Caco-2 (cell line): ENCODE measurements at regions not wholly inside any gene's neighbourhood (a gene's known extent, or its start where the extent isn't known, plus 50 kb on each side); places are given as distances from the start of the nearest gene placed in this dataset.
"Not testable (repeated sequence)": the region's sequence is repeated elsewhere in the genome, so short reads cannot be mapped to it uniquely, and the experiment has no call there.

Experiments used
- BruUV-seq: library from RNA; stranded (reverse); fragments of 400-500 nt; replicated peaks from 2 replicates; lab custom pipeline; 2021; lab: Mats Ljungman, UMichigan
- CTCF ChIA-PET: fragments of 300-600 bp; sonication (Branson Sonifier 250); formaldehyde crosslinking; loops from one replicate; lab custom pipeline; 2022; ENCODE audit warnings: antibody characterized with exemption; lab: Charles Lee
- POLR2A ChIA-PET: fragments of 300-600 bp; sonication (Branson Sonifier 250); formaldehyde crosslinking; loops from one replicate; lab custom pipeline; 2022; ENCODE audit warnings: antibody characterized with exemption; lab: Charles Lee
- DNase-seq, 2 experiments: peaks; one replicate each; pipeline versions ENCODE4 v3.0.0 to v3.0.0-alpha.2; 2020 to 2022
- H3K27me3 ChIP-seq: replicated peaks from 2 replicates; pipeline ENCODE4 v1.6.0; 2011; ENCODE audit warnings: low read length; ENCODE audit not compliant: control insufficient read depth, insufficient read depth
- H3K36me3 ChIP-seq: 2 replicates; pipeline ENCODE4 v1.5.1; 2011; ENCODE audit warnings: low read length; ENCODE audit not compliant: control insufficient read depth, insufficient read depth
- H3K4me1 ChIP-seq: fragments of 250-450 bp; sonication (Bioruptor Pico); 2 replicates; pipeline ENCODE4 v1.5.1; 2020; ENCODE audit warnings: mild to moderate bottlenecking
- H3K4me3 ChIP-seq: 2 replicates; pipeline ENCODE4 v1.5.1; 2011; ENCODE audit warnings: low read depth, mild to moderate bottlenecking, control low read depth, low read length
- H3K9me3 ChIP-seq: fragments of 250-450 bp; sonication (Bioruptor Pico); 2 replicates; pipeline ENCODE4 v1.5.1; 2020; ENCODE audit warnings: mild to moderate bottlenecking, moderate library complexity
- H3K27ac Mint-ChIP-seq: one replicate; pipeline ENCODE4 v1.8.0; 2022; ENCODE audit warnings: mixed read lengths; ENCODE audit not compliant: unreplicated experiment
- H3K27me3 Mint-ChIP-seq: one replicate; pipeline ENCODE4 v1.8.0; 2022; ENCODE audit warnings: mixed read lengths; ENCODE audit not compliant: insufficient read depth, unreplicated experiment
- H3K36me3 Mint-ChIP-seq: one replicate; pipeline ENCODE4 v1.8.0; 2022; ENCODE audit warnings: mild to moderate bottlenecking, mixed read lengths; ENCODE audit not compliant: insufficient read depth, unreplicated experiment
- H3K4me1 Mint-ChIP-seq: one replicate; pipeline ENCODE4 v1.8.0; 2022; ENCODE audit warnings: low read depth, mixed read lengths; ENCODE audit not compliant: unreplicated experiment
- H3K4me3 Mint-ChIP-seq: one replicate; pipeline ENCODE4 v1.8.0; 2022; ENCODE audit warnings: mild to moderate bottlenecking, moderate library complexity, mixed read lengths; ENCODE audit not compliant: unreplicated experiment
- H3K9me3 Mint-ChIP-seq: one replicate; pipeline ENCODE4 v1.8.0; 2022; ENCODE audit warnings: mixed read lengths; ENCODE audit not compliant: unreplicated experiment
- intact Hi-C: fragments of 100-400 bp; cut with micrococcal nuclease; formaldehyde crosslinking; loops from one replicate; pipeline ENCODE4 v1.10.0; 2022; ENCODE audit not compliant: unreplicated experiment
- TF ChIP-seq, protein P1 (sequence below), 2 experiments: fragments of 200-600 bp in 1 of 2; IDR thresholded peaks; 1 replicate in 1 of 2; 2 replicates in 1 of 2; pipeline versions ENCODE4 v1.5.1 to v1.8.0; 2011 to 2022; ENCODE audit warnings: antibody characterized with exemption in 1 of 2, control low read depth in 1 of 2, inconsistent platforms in 1 of 2, low read depth in 1 of 2, low read length in 1 of 2, mild to moderate bottlenecking in 1 of 2, moderate library complexity in 1 of 2; ENCODE audit not compliant: insufficient read depth in 1 of 2, severe bottlenecking in 1 of 2, unreplicated experiment in 1 of 2

DNA sequence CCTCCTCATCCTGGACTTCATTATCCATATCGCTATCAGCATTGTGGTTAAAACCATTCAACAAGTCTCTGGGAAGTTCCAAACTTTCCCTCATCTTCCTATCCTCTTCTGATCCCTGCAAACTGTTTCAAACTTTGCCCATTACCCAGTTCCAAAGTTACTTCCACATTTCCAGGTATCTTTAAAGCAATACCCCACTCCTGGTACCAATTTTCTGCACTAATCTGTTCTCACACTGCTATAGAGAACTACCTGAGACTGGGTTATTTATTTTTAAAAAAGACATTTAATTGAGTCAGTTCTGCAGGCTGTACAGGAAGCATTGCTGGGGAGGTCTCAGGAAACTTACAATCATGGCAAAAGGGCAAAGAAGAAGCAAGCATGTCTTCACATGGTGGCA is 147.3 kb downstream of the ARL4A start:
- Histone ChIP-seq H3K36me3 (no peaks in the 10 kb centered on the region), H3K9me3 (peaks cover 16% of the 10 kb centered on the region; the same call in 1 of the 2 replicates), H3K27me3 (no peaks in the 10 kb centered on the region), H3K4me1 (0 out of 2 replicates have a peak, but pooled peaks cover 7% of the 10 kb centered on the region), H3K4me3 (no peak overlapping the region)
- no peak overlapping the region for H3K27ac Mint-ChIP-seq
- intact Hi-C loops = no loop called here
- no peaks in the 10 kb centered on the region for H3K4me1 Mint-ChIP-seq
- H3K27me3 Mint-ChIP-seq = no peaks in the 10 kb centered on the region
- CTCF ChIA-PET = no interaction called here
- TF ChIP-seq, protein P1, sequence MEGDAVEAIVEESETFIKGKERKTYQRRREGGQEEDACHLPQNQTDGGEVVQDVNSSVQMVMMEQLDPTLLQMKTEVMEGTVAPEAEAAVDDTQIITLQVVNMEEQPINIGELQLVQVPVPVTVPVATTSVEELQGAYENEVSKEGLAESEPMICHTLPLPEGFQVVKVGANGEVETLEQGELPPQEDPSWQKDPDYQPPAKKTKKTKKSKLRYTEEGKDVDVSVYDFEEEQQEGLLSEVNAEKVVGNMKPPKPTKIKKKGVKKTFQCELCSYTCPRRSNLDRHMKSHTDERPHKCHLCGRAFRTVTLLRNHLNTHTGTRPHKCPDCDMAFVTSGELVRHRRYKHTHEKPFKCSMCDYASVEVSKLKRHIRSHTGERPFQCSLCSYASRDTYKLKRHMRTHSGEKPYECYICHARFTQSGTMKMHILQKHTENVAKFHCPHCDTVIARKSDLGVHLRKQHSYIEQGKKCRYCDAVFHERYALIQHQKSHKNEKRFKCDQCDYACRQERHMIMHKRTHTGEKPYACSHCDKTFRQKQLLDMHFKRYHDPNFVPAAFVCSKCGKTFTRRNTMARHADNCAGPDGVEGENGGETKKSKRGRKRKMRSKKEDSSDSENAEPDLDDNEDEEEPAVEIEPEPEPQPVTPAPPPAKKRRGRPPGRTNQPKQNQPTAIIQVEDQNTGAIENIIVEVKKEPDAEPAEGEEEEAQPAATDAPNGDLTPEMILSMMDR (IDR thresholded peaks at IDR 0.05; ENCODE audit: insufficient read depth in 1 of 2, low read depth in 1 of 2, low read length in 1 of 2, severe bottlenecking in 1 of 2, unreplicated experiment in 1 of 2) = no peak
- no peak overlapping the region for H3K4me3 Mint-ChIP-seq
- peaks cover 24% of the 10 kb centered on the region for H3K9me3 Mint-ChIP-seq
- H3K36me3 Mint-ChIP-seq = no peaks in the 10 kb centered on the region
- POLR2A ChIA-PET = no interaction called here
- no TSS peak for BruUV-seq
- DNase-seq = no peak

DNA sequence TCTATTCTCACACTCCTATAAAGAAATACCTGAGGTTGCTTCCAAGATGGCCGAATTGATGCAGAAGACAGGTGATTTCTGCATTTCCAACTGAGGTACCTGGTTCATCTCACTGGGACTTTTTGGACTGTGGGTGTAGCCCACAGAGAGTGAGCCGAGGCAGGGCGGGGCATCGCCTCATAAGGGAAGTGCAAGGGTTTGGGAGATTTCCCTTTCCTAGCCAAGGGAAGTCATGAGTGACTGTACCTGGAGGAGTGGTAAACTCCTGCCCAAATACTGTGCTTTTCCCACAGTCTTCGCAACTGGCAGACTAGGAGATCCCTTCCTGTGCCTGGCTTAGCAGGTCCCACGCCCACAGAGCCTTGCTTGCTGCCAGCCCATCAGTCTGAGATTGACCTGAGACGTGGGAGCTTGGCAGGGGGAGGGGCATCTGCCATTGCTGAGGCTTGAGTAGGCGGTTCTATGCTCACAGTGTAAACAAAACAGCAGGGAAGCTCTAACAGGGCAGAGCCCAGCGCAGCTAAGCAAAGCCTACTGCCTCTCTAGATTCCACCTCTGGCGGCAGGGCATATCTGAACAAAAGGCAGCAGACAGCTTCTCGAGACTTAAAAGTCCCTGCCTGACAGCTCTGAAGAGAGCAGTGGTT is 152.2 kb downstream of the ARL4A start:
- Mint-ChIP-seq H3K27ac (no peak overlapping the region), H3K36me3 (no peaks in the 10 kb centered on the region), H3K9me3 (peaks cover 36% of the 10 kb centered on the region), H3K4me3 (no peak overlapping the region), H3K27me3 (no peaks in the 10 kb centered on the region), H3K4me1 (no peaks in the 10 kb centered on the region)
- no peaks in the 10 kb centered on the region for H3K36me3 ChIP-seq
- CTCF ChIA-PET = no interaction called here
- 0 out of 2 replicates have a peak, but pooled peaks cover 7% of the 10 kb centered on the region for H3K4me1 ChIP-seq
- no peaks in the 10 kb centered on the region for H3K27me3 ChIP-seq
- POLR2A ChIA-PET = no interaction called here
- no TSS peak for BruUV-seq
- 0 out of 2 replicates have a peak, but pooled peaks cover 13% of the 10 kb centered on the region for H3K9me3 ChIP-seq
- DNase-seq = no peak
- TF ChIP-seq, protein P1 (IDR thresholded peaks at IDR 0.05; ENCODE audit: insufficient read depth in 1 of 2, low read depth in 1 of 2, low read length in 1 of 2, severe bottlenecking in 1 of 2, unreplicated experiment in 1 of 2) = no peak
- no peak overlapping the region for H3K4me3 ChIP-seq
- intact Hi-C loops = no loop called here

DNA sequence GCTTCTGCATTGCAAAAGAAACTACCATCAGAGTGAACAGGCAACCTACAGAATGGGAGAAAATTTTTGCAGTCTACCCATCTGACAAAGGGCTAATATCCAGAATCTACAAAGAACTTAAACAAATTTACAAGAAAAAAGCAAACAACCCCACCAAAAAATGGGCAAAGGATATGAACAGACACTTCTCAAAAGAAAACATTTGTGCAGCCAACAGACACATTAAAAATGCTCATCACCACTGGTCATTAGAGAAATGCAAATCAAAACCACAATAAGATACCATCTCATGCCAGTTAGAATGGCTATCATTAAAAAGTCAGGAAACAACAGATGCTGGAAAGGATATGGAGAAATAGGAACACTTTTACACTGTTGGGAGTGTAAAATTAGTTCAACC is 157.3 kb downstream of the ARL4A start:
- H3K36me3 ChIP-seq, H3K27ac Mint-ChIP-seq, H3K36me3 Mint-ChIP-seq, CTCF ChIA-PET, BruUV-seq, H3K4me1 Mint-ChIP-seq, H3K27me3 Mint-ChIP-seq, POLR2A ChIA-PET, DNase-seq, H3K4me1 ChIP-seq, intact Hi-C loops, H3K27me3 ChIP-seq, H3K4me3 Mint-ChIP-seq, H3K4me3 ChIP-seq: not testable (repeated sequence)
- H3K9me3 Mint-ChIP-seq = peaks cover 48% of the 10 kb centered on the region
- peaks cover 13% of the 10 kb centered on the region; the same call in 1 of the 2 replicates for H3K9me3 ChIP-seq
